ENCODE measurements at regions not wholly inside any gene's neighbourhood (a gene's known extent, or its start where the extent isn't known, plus 50 kb on each side); places are given as distances from the start of the nearest gene placed in this dataset.
"Not testable (repeated sequence)": the region's sequence is repeated elsewhere in the genome, so short reads cannot be mapped to it uniquely, and the experiment has no call there.

- no peak for DNase-seq (ENCODE audit: low spot score)
Observed at GRCh38 chr21:35748678-35749314, 311.5 kb downstream of the SETD4 start.

GRCh38 chr21:35743571-35743970 lies 316.8 kb downstream of the SETD4 start:
- DNase-seq (ENCODE audit: low spot score), result no peak

GRCh38 chr21:35738347-35738961 lies 321.9 kb downstream of the SETD4 start:
- DNase-seq (ENCODE audit: low spot score), result no peak

GRCh38 chr21:35737899-35738346 lies 322.4 kb downstream of the SETD4 start:
- DNase-seq (ENCODE audit: low spot score), result no peak

- DNase-seq (ENCODE audit: low spot score), result no peak
Observed at GRCh38 chr21:35737449-35737848, 322.9 kb downstream of the SETD4 start.

GRCh38 chr21:35732788-35733187 lies 327.5 kb downstream of the SETD4 start:
- no peak for DNase-seq (ENCODE audit: low spot score)

GRCh38 chr21:35730325-35730724 lies 330.0 kb downstream of the SETD4 start:
- no peak for DNase-seq (ENCODE audit: low spot score)

GRCh38 chr21:35727830-35728229 lies 332.5 kb downstream of the SETD4 start:
- DNase-seq (ENCODE audit: low spot score), result no peak

GRCh38 chr21:35724156-35724555 lies 336.2 kb downstream of the SETD4 start:
- no peak for DNase-seq (ENCODE audit: low spot score)

GRCh38 chr21:35721701-35722100 lies 338.6 kb downstream of the SETD4 start:
- DNase-seq (ENCODE audit: low spot score), result no peak

- DNase-seq (ENCODE audit: low spot score), result no peak
Observed at GRCh38 chr21:35720208-35720731, 340.1 kb downstream of the SETD4 start.

- no peak for DNase-seq (ENCODE audit: low spot score)
Observed at GRCh38 chr21:35719080-35719479, 341.2 kb downstream of the SETD4 start.

GRCh38 chr21:35716876-35717565 lies 343.3 kb downstream of the SETD4 start:
- DNase-seq (ENCODE audit: low spot score), result no peak

GRCh38 chr21:35713914-35714313 lies 346.4 kb downstream of the SETD4 start:
- DNase-seq (ENCODE audit: low spot score), result no peak

GRCh38 chr21:35711661-35712060 lies 348.7 kb downstream of the SETD4 start:
- DNase-seq (ENCODE audit: low spot score), result no peak

GRCh38 chr21:35711213-35711612 lies 349.1 kb downstream of the SETD4 start:
- no peak for DNase-seq (ENCODE audit: low spot score)

- not testable (repeated sequence) for DNase-seq (ENCODE audit: low spot score)
Observed at GRCh38 chr21:35709990-35710389, 350.3 kb downstream of the SETD4 start.

- no peak for DNase-seq (ENCODE audit: low spot score)
Observed at GRCh38 chr21:35705888-35706287, 354.4 kb downstream of the SETD4 start.

GRCh38 chr21:35705237-35705887 lies 355.0 kb downstream of the SETD4 start:
- no peak for DNase-seq (ENCODE audit: low spot score)

- no peak for DNase-seq (ENCODE audit: low spot score)
Observed at GRCh38 chr21:35703704-35704103, 356.6 kb downstream of the SETD4 start.

GRCh38 chr21:35699361-35699760 lies 361.0 kb downstream of the SETD4 start:
- DNase-seq (ENCODE audit: low spot score), result no peak

GRCh38 chr21:35697321-35697808 lies 363.0 kb downstream of the SETD4 start:
- DNase-seq (ENCODE audit: low spot score), result no peak

Measured in HuH-7 (cell line).